GM23338 (cell line): ENCODE measurements at regions not wholly inside any gene's neighbourhood (a gene's known extent, or its start where the extent isn't known, plus 50 kb on each side); places are given as distances from the start of the nearest gene placed in this dataset.

Source experiments
- ATAC-seq: fragments of 200-7000 bp; cut with Tn5 transposase; 3 replicates; pipeline ENCODE4 v1.9.1; 2020
- DNase-seq: peaks from one replicate; pipeline ENCODE4 v3.0.0-alpha.2; 2015; ENCODE audit warnings: low spot score
- H2AFZ ChIP-seq: fragments of 200-600 bp; sonication (generic); 2 replicates; pipeline ENCODE4 v1.8.0; 2016; ENCODE audit warnings: antibody characterized with exemption, mild to moderate bottlenecking, moderate library complexity
- H3F3A ChIP-seq: fragments of 200-600 bp; sonication (generic); replicated peaks from 2 replicates; pipeline ENCODE4 v1.8.0; 2017; ENCODE audit warnings: antibody characterized with exemption, mixed run types, low read depth
- H3K27ac ChIP-seq: fragments of 200-600 bp; sonication (generic); 2 replicates; pipeline ENCODE4 v1.6.1; 2016; ENCODE audit warnings: low read depth
- H3K27me3 ChIP-seq: fragments of 200-600 bp; sonication (generic); 2 replicates; pipeline ENCODE4 v1.8.0; 2016; ENCODE audit warnings: mild to moderate bottlenecking, mixed run types, moderate library complexity; ENCODE audit not compliant: insufficient read depth
- H3K36me3 ChIP-seq: fragments of 200-600 bp; sonication (generic); 2 replicates; pipeline ENCODE4 v1.8.0; 2016; ENCODE audit warnings: mild to moderate bottlenecking; ENCODE audit not compliant: insufficient read depth
- H3K4me1 ChIP-seq: fragments of 200-600 bp; sonication (generic); 2 replicates; pipeline ENCODE4 v1.8.0; 2016; ENCODE audit warnings: mild to moderate bottlenecking, moderate library complexity; ENCODE audit not compliant: insufficient read depth
- H3K4me2 ChIP-seq: fragments of 200-600 bp; sonication (generic); 2 replicates; pipeline ENCODE4 v1.7.1; 2017; ENCODE audit warnings: mixed run types
- H3K4me3 ChIP-seq: fragments of 200-600 bp; sonication (generic); 2 replicates; pipeline ENCODE4 v1.6.1; 2016; ENCODE audit warnings: mixed run types
- H3K79me2 ChIP-seq: fragments of 200-600 bp; sonication (generic); replicated peaks from 2 replicates; pipeline ENCODE4 v1.8.0; 2017; ENCODE audit warnings: mild to moderate bottlenecking; ENCODE audit not compliant: insufficient read depth
- H3K9me2 ChIP-seq: fragments of 200-600 bp; sonication (generic); 2 replicates; pipeline ENCODE4 v1.8.0; 2017; ENCODE audit not compliant: insufficient read depth
- H4K20me1 ChIP-seq: fragments of 200-600 bp; sonication (generic); replicated peaks from 2 replicates; pipeline ENCODE4 v1.8.0; 2017; ENCODE audit warnings: mild to moderate bottlenecking; ENCODE audit not compliant: insufficient read depth
- H3K27ac Mint-ChIP-seq: 2 replicates; pipeline ENCODE4 v1.8.0; 2020; ENCODE audit warnings: inconsistent platforms, mild to moderate bottlenecking, moderate library complexity, mixed read lengths
- H3K27me3 Mint-ChIP-seq: 3 replicates; pipeline ENCODE4 v1.8.0; 2022; ENCODE audit warnings: low read depth, mild to moderate bottlenecking, moderate library complexity, mixed read lengths, inconsistent platforms; ENCODE audit not compliant: insufficient read depth, poor library complexity
- H3K36me3 Mint-ChIP-seq: 3 replicates; pipeline ENCODE4 v1.8.0; 2021; ENCODE audit warnings: low read depth, mild to moderate bottlenecking, inconsistent platforms, moderate library complexity, mixed read lengths
- H3K4me1 Mint-ChIP-seq: 3 replicates; pipeline ENCODE4 v1.8.0; 2020; ENCODE audit warnings: mild to moderate bottlenecking, inconsistent platforms, mixed read lengths
- H3K4me3 Mint-ChIP-seq: 3 replicates; pipeline ENCODE4 v1.8.0; 2021; ENCODE audit warnings: moderate library complexity, mild to moderate bottlenecking, inconsistent platforms, mixed read lengths
- H3K9me3 Mint-ChIP-seq: 3 replicates; pipeline ENCODE4 v1.8.0; 2020; ENCODE audit warnings: moderate library complexity, mild to moderate bottlenecking, inconsistent platforms, mixed read lengths
- NANOG ChIP-seq: IDR thresholded peaks from 2 replicates; pipeline ENCODE4 v1.6.1; 2016; ENCODE audit warnings: antibody characterized with exemption, borderline replicate concordance

DNA sequence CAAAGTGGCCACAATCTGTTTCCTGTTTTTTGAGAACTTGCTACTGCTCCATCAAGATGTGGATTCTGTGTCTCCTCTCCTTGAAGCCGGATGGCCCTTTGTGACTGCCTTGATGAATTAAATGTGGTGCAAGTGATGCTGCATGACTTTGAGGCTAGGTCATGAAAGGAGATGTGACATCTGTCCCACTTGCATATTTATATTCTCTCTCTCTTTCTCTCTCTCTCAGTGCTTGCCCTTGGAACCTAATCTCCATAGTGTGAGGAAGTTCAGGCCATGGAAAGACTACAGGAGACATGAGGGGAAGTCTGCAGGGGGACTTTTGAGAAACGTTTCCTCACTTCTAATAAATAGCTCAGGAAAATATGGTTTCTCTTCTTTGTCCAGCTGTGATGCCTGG is 50.0 kb upstream of the ADPGK start:
- H4K20me1 ChIP-seq, result no peaks in the 10 kb centered on the region
- no peak overlapping the region for H3K27ac ChIP-seq
- TF ChIP-seq NANOG, result no peak
- H3F3A ChIP-seq, result no peaks in the 10 kb centered on the region
- no peaks in the 10 kb centered on the region for H3K27me3 ChIP-seq
- Mint-ChIP-seq H3K9me3 (no peaks in the 10 kb centered on the region), H3K27ac (no peak overlapping the region), H3K4me1 (peaks cover 16% of the 10 kb centered on the region; the same call in 2 of the 3 replicates), H3K27me3 (peaks cover 4% of the 10 kb centered on the region), H3K36me3 (no peaks in the 10 kb centered on the region), H3K4me3 (no peak overlapping the region)
- DNase-seq, result no peak
- no peaks in the 10 kb centered on the region for H3K79me2 ChIP-seq
- H3K9me2 ChIP-seq, result peaks cover 3% of the 10 kb centered on the region; the same call in 1 of the 2 replicates
- no peak overlapping the region for H3K4me3 ChIP-seq
- H3K4me1 ChIP-seq, result no peaks in the 10 kb centered on the region
- no peak overlapping the region for H3K4me2 ChIP-seq
- no peak for ATAC-seq
- no peaks in the 10 kb centered on the region for H3K36me3 ChIP-seq
- no peak overlapping the region for H2AFZ ChIP-seq
